CD4-positive, alpha-beta memory T cell (primary cell): ENCODE measurements at regions not wholly inside any gene's neighbourhood (a gene's known extent, or its start where the extent isn't known, plus 50 kb on each side); places are given as distances from the start of the nearest gene placed in this dataset.

Experiments used
- CTCF ChIA-PET: fragments of 350-600 bp; sonication (Branson Sonifier 250); formaldehyde crosslinking; loops from one replicate; lab custom pipeline; 2021; ENCODE audit warnings: inconsistent platforms; ENCODE audit not compliant: partially characterized antibody; lab: Charles Lee
- POLR2A ChIA-PET: fragments of 350-600 bp; sonication (Branson Sonifier 250); formaldehyde crosslinking; loops from one replicate; lab custom pipeline; 2021; ENCODE audit not compliant: partially characterized antibody; lab: Charles Lee
- DNase-seq, 5 donors: peaks; one replicate each; pipeline versions ENCODE4 v3.0.0 to v3.0.0-alpha.2; 2020 to 2022; ENCODE audit warnings: mixed read lengths in 1 of 5
- H3K27ac ChIP-seq: one replicate; pipeline ENCODE4 v1.7.0; 2013; ENCODE audit warnings: low read depth, low read length
- H3K27me3 ChIP-seq: 2 replicates; pipeline ENCODE4 v1.7.0; 2013; ENCODE audit warnings: mild to moderate bottlenecking, low read length, moderate library complexity; ENCODE audit not compliant: insufficient read depth
- H3K36me3 ChIP-seq: 2 replicates; pipeline ENCODE4 v1.7.0; 2013; ENCODE audit warnings: mild to moderate bottlenecking, low read length, moderate library complexity; ENCODE audit not compliant: insufficient read depth
- H3K4me1 ChIP-seq: 2 replicates; pipeline ENCODE4 v1.7.0; 2013; ENCODE audit warnings: mild to moderate bottlenecking, low read length, moderate library complexity; ENCODE audit not compliant: insufficient read depth
- H3K4me3 ChIP-seq, 2 donors: one replicate each; pipeline ENCODE4 v1.7.0; 2013; ENCODE audit warnings: low read length in 2 of 2, mild to moderate bottlenecking in 1 of 2
- H3K9me3 ChIP-seq, 2 donors: one replicate each; pipeline ENCODE4 v1.7.0; 2013; ENCODE audit warnings: low read length in 2 of 2, control low read depth in 1 of 2; ENCODE audit not compliant: control insufficient read depth in 1 of 2
- H3K27ac Mint-ChIP-seq, 7 donors: one replicate each; pipeline ENCODE4 v1.8.0; 2020 to 2021; ENCODE audit warnings: mixed read lengths in 7 of 7, mild to moderate bottlenecking in 6 of 7, inconsistent platforms in 3 of 7, moderate library complexity in 3 of 7
- H3K27me3 Mint-ChIP-seq, 2 donors: one replicate each; pipeline ENCODE4 v1.8.0; 2020 to 2021; ENCODE audit warnings: mixed read lengths in 2 of 2
- H3K36me3 Mint-ChIP-seq, 2 donors: one replicate each; pipeline ENCODE4 v1.8.0; 2020 to 2021; ENCODE audit warnings: mixed read lengths in 2 of 2, inconsistent platforms in 1 of 2, mild to moderate bottlenecking in 1 of 2
- H3K4me1 Mint-ChIP-seq, 4 donors: one replicate each; pipeline ENCODE4 v1.8.0; 2020 to 2021; ENCODE audit warnings: mixed read lengths in 4 of 4, mild to moderate bottlenecking in 1 of 4
- H3K4me3 Mint-ChIP-seq, 8 donors: one replicate each; pipeline ENCODE4 v1.8.0; 2020 to 2021; ENCODE audit warnings: mixed read lengths in 8 of 8, mild to moderate bottlenecking in 7 of 8, moderate library complexity in 6 of 8, inconsistent platforms in 3 of 8
- H3K9me3 Mint-ChIP-seq, 8 donors: one replicate each; pipeline ENCODE4 v1.8.0; 2020 to 2021; ENCODE audit warnings: mixed read lengths in 8 of 8, mild to moderate bottlenecking in 5 of 8, inconsistent platforms in 3 of 8, moderate library complexity in 1 of 8
- intact Hi-C: fragments of 100-400 bp; cut with micrococcal nuclease; formaldehyde crosslinking; loops from one replicate; pipeline ENCODE4 v1.15.1; 2023

DNA sequence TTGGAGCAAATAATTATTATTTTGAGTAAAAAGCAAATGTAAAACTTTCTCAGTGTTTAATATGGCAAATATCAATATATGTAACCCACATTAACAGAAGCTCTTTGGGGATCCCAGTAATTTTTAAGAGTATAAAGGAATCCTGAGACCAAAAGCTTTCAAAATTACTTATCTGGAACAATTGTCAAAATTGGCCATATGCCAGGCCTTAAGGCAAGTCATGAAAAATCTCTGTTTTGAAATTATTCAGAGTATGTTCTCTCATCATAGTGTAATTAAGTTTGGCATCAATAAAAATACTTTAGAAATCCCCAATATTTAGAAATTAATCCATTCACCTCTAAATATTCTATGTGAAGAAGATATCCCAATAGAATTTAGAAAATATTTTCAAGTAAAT, 225.3 kb upstream of the ARL4C start:
- Mint-ChIP-seq H3K4me3 (no peak overlapping the region), H3K9me3 (peaks cover 0 to 8% (median 0%) of the 10 kb centered on the region in 8 donors), H3K27ac (no peak overlapping the region), H3K4me1 (no peaks in the 10 kb centered on the region), H3K27me3 (peaks cover 13 to 20% of the 10 kb centered on the region in 2 donors), H3K36me3 (no peaks in the 10 kb centered on the region)
- ChIA-PET POLR2A (no interaction called here), CTCF (no interaction called here)
- Histone ChIP-seq H3K36me3 (no peaks in the 10 kb centered on the region), H3K27ac (no peak overlapping the region), H3K27me3 (no peaks in the 10 kb centered on the region), H3K4me3 (no peak overlapping the region), H3K4me1 (no peaks in the 10 kb centered on the region), H3K9me3 (no peaks in the 10 kb centered on the region)
- no peak for DNase-seq
- intact Hi-C loops, result no loop called here

DNA sequence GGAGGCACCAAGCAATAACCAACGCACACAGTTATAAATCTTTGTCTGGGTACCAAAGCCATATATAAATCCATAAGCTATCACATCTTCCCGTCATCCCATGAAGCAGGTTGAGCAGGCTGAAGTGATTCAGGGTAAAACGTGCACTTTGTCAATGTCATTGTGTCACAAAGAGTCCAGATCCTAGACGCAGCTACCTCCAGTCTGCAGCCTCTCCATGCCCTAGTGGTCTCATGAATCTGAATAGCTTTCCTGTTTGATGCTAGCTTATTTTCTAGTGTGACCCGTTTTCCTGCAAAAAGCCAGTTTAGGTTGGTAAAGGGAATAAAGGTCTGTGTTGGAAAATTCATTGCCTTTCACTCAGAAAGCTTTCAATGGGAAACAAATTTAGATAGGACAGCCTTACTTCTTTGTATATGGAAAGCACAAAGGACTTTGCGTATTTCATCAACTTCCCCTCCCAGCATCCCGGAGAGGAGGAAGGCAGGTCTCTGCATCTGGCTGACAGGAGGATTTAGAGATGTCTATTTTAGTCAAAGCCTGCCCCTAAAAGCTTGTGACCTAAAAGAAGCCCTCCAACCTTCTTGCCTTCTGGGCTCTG, 222.3 kb upstream of the ARL4C start:
- POLR2A ChIA-PET, result no interaction called here
- CTCF ChIA-PET, result no interaction called here

DNA sequence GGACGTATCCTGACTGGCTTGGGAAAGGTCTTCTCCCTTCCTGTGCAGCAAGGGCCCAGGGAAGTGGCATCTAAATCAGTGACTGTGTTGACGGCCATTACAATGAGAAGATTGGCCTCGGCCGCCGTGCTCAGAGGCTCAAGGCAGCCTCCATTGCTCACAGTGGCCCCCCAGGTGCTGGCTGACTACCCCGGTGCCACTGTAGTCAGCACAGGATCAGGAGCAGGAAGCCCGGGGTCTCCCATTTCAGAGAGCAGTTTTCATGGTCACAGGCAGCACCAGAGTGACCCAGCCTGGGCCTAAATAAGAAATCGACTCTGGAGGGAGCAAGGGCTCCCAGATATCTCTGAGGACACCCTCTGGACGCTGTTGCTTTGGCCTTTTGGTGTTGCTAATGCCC, 219.4 kb upstream of the ARL4C start:
- Mint-ChIP-seq H3K4me1 (no peaks in the 10 kb centered on the region), H3K9me3 (no peaks in the 10 kb centered on the region), H3K36me3 (no peaks in the 10 kb centered on the region), H3K27ac (no peak overlapping the region), H3K27me3 (peaks cover 11 to 17% of the 10 kb centered on the region in 2 donors), H3K4me3 (no peak overlapping the region)
- H3K4me1 ChIP-seq, result no peaks in the 10 kb centered on the region
- CTCF ChIA-PET, result no interaction called here
- H3K27ac ChIP-seq, result no peak overlapping the region
- intact Hi-C loops, result no loop called here
- POLR2A ChIA-PET, result no interaction called here
- no peak overlapping the region for H3K4me3 ChIP-seq
- no peak for DNase-seq
- H3K9me3 ChIP-seq, result no peaks in the 10 kb centered on the region
- H3K27me3 ChIP-seq, result no peaks in the 10 kb centered on the region
- no peaks in the 10 kb centered on the region for H3K36me3 ChIP-seq

More for the DNA sequence above, 222.3 kb upstream of the ARL4C start:
- intact Hi-C loops, result no loop called here
- Histone ChIP-seq H3K27ac (no peak overlapping the region), H3K27me3 (no peaks in the 10 kb centered on the region), H3K36me3 (no peaks in the 10 kb centered on the region), H3K4me1 (no peaks in the 10 kb centered on the region), H3K9me3 (no peaks in the 10 kb centered on the region), H3K4me3 (no peak overlapping the region)
- peaks cover 9 to 15% of the 10 kb centered on the region in 2 donors for H3K27me3 Mint-ChIP-seq
- no peak overlapping the region for H3K4me3 Mint-ChIP-seq
- no peak for DNase-seq
- no peaks in the 10 kb centered on the region for H3K36me3 Mint-ChIP-seq
- H3K4me1 Mint-ChIP-seq, result no peaks in the 10 kb centered on the region
- no peaks in the 10 kb centered on the region for H3K9me3 Mint-ChIP-seq
- no peak overlapping the region for H3K27ac Mint-ChIP-seq

DNA sequence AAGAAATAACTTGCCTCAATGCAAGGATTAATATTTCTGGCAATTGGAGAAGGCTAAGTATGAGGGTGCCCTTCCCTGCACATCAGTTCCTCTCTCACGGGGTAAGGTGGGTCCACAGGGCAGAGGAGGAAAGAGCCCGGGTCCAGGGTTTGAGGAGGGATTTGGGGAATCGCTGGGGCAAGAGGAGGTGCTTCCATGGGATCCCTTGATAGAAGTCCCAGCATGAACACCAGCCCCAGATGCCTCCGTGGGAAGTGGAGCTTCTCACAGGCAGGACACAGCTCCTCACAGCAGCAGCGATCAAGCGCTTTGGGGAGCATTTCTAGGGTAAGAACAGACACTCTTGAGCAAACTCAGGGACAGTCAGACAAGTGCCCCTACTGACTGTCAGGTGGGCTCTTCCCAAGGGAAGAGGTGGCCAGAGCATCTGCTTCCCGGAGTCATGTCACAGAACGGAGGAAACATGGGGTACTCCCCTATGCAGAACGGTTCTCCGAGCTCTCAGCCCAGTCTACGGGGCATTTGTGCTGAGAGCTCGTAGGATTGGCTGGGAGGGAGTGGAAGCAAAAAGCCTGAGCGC, 218.9 kb upstream of the ARL4C start:
- ChIA-PET POLR2A (no interaction called here), CTCF (no interaction called here)
- DNase-seq, result no peak
- no peaks in the 10 kb centered on the region for H3K4me1 Mint-ChIP-seq
- no peaks in the 10 kb centered on the region for H3K36me3 Mint-ChIP-seq
- H3K27me3 Mint-ChIP-seq, result peaks cover 11 to 14% of the 10 kb centered on the region in 2 donors
- intact Hi-C loops, result no loop called here
- H3K27me3 ChIP-seq, result no peaks in the 10 kb centered on the region
- H3K9me3 ChIP-seq, result no peaks in the 10 kb centered on the region
- H3K36me3 ChIP-seq, result no peaks in the 10 kb centered on the region
- no peak overlapping the region for H3K4me3 Mint-ChIP-seq
- no peak overlapping the region for H3K27ac ChIP-seq
- no peak overlapping the region for H3K27ac Mint-ChIP-seq
- H3K4me1 ChIP-seq, result no peaks in the 10 kb centered on the region
- H3K4me3 ChIP-seq, result no peak overlapping the region
- H3K9me3 Mint-ChIP-seq, result no peaks in the 10 kb centered on the region

DNA sequence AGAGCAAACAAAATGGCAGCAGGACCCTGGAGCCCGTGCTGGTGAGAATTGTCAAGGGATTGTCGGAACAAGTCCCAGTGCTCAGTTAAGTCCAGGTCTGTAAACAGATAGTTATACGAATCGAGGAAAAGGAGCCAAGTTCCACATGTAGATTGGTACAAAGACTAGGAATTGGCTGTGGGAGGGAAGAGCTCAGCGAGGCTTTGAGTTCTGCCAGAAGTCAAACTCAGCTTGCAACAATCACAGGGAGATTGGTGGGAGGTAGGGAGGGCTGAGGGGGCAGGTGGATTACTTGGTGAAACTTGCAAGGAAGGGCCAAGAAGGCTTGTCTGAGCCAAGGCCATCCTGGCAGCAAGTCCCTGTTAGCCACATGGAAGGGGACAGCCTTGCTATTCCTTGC, 217.8 kb upstream of the ARL4C start:
- no peak overlapping the region for H3K27ac Mint-ChIP-seq
- no peak overlapping the region for H3K4me3 Mint-ChIP-seq
- no peaks in the 10 kb centered on the region for H3K36me3 Mint-ChIP-seq
- ChIA-PET POLR2A (no interaction called here), CTCF (no interaction called here)
- Histone ChIP-seq H3K4me1 (no peaks in the 10 kb centered on the region), H3K27me3 (no peaks in the 10 kb centered on the region), H3K27ac (no peak overlapping the region), H3K9me3 (no peaks in the 10 kb centered on the region), H3K4me3 (no peak overlapping the region), H3K36me3 (no peaks in the 10 kb centered on the region)
- DNase-seq, result no peak
- no peaks in the 10 kb centered on the region for H3K9me3 Mint-ChIP-seq
- intact Hi-C loops, result no loop called here
- H3K4me1 Mint-ChIP-seq, result no peaks in the 10 kb centered on the region
- peaks cover 10 to 16% of the 10 kb centered on the region in 2 donors for H3K27me3 Mint-ChIP-seq

DNA sequence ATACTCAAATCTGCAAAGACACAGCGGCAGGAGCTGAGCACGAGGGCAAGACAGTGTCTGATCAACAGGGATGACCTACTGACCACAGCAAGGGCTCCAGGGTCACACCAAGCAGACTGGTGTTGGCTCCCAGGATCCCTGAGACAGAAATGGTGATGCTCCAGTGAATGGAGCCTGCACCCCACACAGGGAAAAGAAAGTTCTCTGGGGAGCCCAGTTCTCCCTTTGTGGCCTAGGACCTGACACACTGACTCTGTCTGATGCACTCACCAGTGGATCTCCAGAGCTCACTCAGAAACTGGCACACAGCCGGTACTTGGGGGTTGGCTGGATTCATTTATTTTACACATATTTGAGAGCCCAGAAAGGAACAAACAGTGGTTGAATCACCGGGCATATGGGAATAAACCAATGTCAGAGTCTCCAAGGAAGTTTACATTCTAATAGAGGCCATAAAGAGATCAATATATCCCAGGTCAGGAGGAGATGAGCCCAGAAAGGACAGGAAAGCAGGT, 215.6 kb upstream of the ARL4C start:
- H3K9me3 ChIP-seq, result no peaks in the 10 kb centered on the region
- intact Hi-C loops, result no loop called here
- Mint-ChIP-seq H3K27me3 (peaks cover 11 to 16% of the 10 kb centered on the region in 2 donors), H3K9me3 (no peaks in the 10 kb centered on the region), H3K27ac (no peak overlapping the region), H3K4me3 (no peak overlapping the region), H3K4me1 (no peaks in the 10 kb centered on the region), H3K36me3 (no peaks in the 10 kb centered on the region)
- no peaks in the 10 kb centered on the region for H3K4me1 ChIP-seq
- no peak for DNase-seq
- no peak overlapping the region for H3K27ac ChIP-seq
- ChIA-PET CTCF (no interaction called here), POLR2A (no interaction called here)
- no peaks in the 10 kb centered on the region for H3K27me3 ChIP-seq
- no peaks in the 10 kb centered on the region for H3K36me3 ChIP-seq
- H3K4me3 ChIP-seq, result no peak overlapping the region

DNA sequence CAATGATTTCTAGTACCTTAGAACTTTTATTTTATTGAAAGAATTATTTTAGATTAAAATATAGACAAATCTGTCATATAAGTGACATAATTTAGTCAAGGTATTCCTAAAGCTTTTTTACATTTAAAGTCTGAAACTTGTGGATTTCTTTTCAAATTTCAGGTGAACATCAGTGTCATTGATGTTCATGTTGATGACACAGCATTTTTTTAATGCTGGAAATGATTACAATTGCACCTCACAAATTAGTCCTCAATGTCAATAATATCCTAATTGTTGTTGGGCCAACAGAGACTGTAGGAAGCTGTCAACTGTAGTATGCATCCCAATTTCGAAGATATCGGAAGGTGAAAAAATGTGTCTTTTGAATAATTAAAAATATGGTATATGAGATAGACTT, 214.4 kb upstream of the ARL4C start:
- no peaks in the 10 kb centered on the region for H3K36me3 Mint-ChIP-seq
- no peak overlapping the region for H3K4me3 ChIP-seq
- H3K9me3 Mint-ChIP-seq, result no peaks in the 10 kb centered on the region
- no peaks in the 10 kb centered on the region for H3K27me3 ChIP-seq
- no peaks in the 10 kb centered on the region for H3K4me1 Mint-ChIP-seq
- H3K27me3 Mint-ChIP-seq, result peaks cover 11 to 18% of the 10 kb centered on the region in 2 donors
- no peaks in the 10 kb centered on the region for H3K4me1 ChIP-seq
- H3K4me3 Mint-ChIP-seq, result no peak overlapping the region
- H3K9me3 ChIP-seq, result no peaks in the 10 kb centered on the region
- H3K36me3 ChIP-seq, result no peaks in the 10 kb centered on the region
- H3K27ac ChIP-seq, result no peak overlapping the region
- H3K27ac Mint-ChIP-seq, result no peak overlapping the region
- DNase-seq, result no peak
- intact Hi-C loops, result no loop called here
- POLR2A ChIA-PET, result no interaction called here
- CTCF ChIA-PET, result no interaction called here
